ENCODE measurements at regions not wholly inside any gene's neighbourhood (a gene's known extent, or its start where the extent isn't known, plus 50 kb on each side); places are given as distances from the start of the nearest gene placed in this dataset.

- Mint-ChIP-seq H3K9me3 (peaks cover 10% of the 10 kb centered on the region), H3K27me3 (no peaks in the 10 kb centered on the region), H3K36me3 (peaks cover 5% of the 10 kb centered on the region), H3K4me1 (no peaks in the 10 kb centered on the region), H3K27ac (no peak overlapping the region), H3K4me3 (no peak overlapping the region)
- no peak for ATAC-seq
These were observed 146.5 kb upstream of the CCDC179 start for GRCh38 chr11:23006730-23007129.

DNA sequence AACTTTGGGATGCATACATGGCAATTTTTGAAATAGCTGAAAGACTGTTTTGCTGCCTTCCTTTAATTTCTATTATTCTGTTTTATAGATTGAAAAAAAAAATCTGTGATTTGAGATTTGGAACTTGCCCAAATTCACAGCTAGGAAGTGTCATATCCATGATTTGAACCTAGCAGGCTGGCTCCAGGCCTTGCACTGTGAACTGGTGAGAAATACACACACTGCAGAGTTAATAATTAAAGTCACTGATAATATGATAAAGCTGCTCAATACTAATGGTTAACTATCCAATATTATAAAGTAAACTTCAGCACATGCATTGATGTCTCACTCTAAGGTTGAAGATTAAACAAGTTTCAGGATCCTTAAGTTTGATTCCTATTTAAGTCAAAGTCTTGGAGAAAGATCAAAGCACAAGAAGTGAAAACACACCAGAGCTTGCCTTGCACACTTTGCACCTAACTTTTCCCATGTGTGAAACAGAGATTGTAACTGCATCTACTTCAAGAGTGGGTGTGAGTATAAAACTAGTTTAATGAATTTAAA, 150.6 kb upstream of the CCDC179 start:
- no peaks in the 10 kb centered on the region for H3K4me1 Mint-ChIP-seq

DNA sequence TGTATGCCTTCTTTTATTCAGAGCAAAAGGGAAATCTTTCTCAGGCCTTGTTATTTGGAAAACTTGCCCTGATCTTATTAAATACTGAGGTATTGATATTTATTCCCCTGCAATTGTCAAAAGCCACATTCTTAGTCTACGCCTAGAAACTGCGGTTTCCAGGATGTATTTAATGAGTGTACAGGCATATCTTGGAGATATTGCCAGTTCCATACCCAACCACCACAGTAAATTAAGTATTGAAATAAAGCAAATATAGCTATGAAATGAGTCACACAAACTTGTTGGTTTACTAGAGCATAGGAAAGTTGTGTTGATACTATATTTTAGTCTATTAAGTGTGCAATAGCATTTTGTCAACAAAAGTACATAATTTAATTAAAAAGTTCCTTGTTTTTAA, 152.7 kb upstream of the CCDC179 start:
- H3K27ac Mint-ChIP-seq: no peak overlapping the region
- no peaks in the 10 kb centered on the region for H3K27me3 Mint-ChIP-seq
- H3K4me1 Mint-ChIP-seq: no peaks in the 10 kb centered on the region
- peaks cover 3% of the 10 kb centered on the region for H3K9me3 Mint-ChIP-seq
- no peak overlapping the region for H3K4me3 Mint-ChIP-seq
- no peaks in the 10 kb centered on the region for H3K36me3 Mint-ChIP-seq
- no peak for ATAC-seq

More for the DNA sequence above, 150.6 kb upstream of the CCDC179 start:
- H3K27ac Mint-ChIP-seq: no peak overlapping the region
- H3K36me3 Mint-ChIP-seq: no peaks in the 10 kb centered on the region
- H3K27me3 Mint-ChIP-seq: no peaks in the 10 kb centered on the region
- no peak overlapping the region for H3K4me3 Mint-ChIP-seq
- peaks cover 3% of the 10 kb centered on the region for H3K9me3 Mint-ChIP-seq
- ATAC-seq: no peak

GRCh38 chr11:23013509-23013908, 153.2 kb upstream of the CCDC179 start:
- H3K4me3 Mint-ChIP-seq: no peak overlapping the region
- no peak for ATAC-seq
- H3K27me3 Mint-ChIP-seq: no peaks in the 10 kb centered on the region
- H3K36me3 Mint-ChIP-seq: no peaks in the 10 kb centered on the region
- no peaks in the 10 kb centered on the region for H3K4me1 Mint-ChIP-seq
- no peak overlapping the region for H3K27ac Mint-ChIP-seq
- peaks cover under 1% of the 10 kb centered on the region for H3K9me3 Mint-ChIP-seq

- H3K4me3 Mint-ChIP-seq: no peak overlapping the region
- H3K27me3 Mint-ChIP-seq: no peaks in the 10 kb centered on the region
- ATAC-seq: no peak
- H3K4me1 Mint-ChIP-seq: no peaks in the 10 kb centered on the region
- H3K27ac Mint-ChIP-seq: no peak overlapping the region
- no peaks in the 10 kb centered on the region for H3K36me3 Mint-ChIP-seq
- H3K9me3 Mint-ChIP-seq: no peaks in the 10 kb centered on the region
These were observed 161.1 kb upstream of the CCDC179 start for GRCh38 chr11:23021287-23021863.

DNA sequence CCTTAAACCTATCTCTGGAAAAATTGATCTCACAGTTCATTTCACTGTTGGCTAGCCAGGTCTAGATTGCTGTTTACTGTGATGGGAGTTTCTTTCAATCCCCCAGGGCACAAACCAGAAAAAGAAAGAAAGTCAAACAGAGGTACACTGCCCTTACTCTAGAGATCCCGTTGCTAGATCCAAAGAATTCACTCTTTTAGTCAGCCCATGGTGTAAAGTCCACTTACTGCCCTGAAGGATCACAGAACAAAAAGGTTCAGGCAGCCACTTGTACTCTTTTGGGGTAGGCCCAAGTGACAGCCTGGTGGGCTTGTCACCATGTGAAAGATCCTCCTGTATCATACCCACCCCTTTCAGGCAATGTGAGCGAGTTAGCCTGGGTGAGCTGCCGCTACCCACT, 162.6 kb upstream of the CCDC179 start:
- Mint-ChIP-seq H3K9me3 (no peaks in the 10 kb centered on the region), H3K36me3 (no peaks in the 10 kb centered on the region), H3K4me3 (no peak overlapping the region), H3K4me1 (no peaks in the 10 kb centered on the region), H3K27ac (no peak overlapping the region), H3K27me3 (no peaks in the 10 kb centered on the region)
- ATAC-seq: no peak

GRCh38 chr11:23023319-23023718, 163.0 kb upstream of the CCDC179 start:
- no peaks in the 10 kb centered on the region for H3K4me1 Mint-ChIP-seq
- H3K9me3 Mint-ChIP-seq: no peaks in the 10 kb centered on the region
- ATAC-seq: no peak
- H3K27me3 Mint-ChIP-seq: no peaks in the 10 kb centered on the region
- no peaks in the 10 kb centered on the region for H3K36me3 Mint-ChIP-seq
- H3K4me3 Mint-ChIP-seq: no peak overlapping the region
- H3K27ac Mint-ChIP-seq: no peak overlapping the region

GRCh38 chr11:23041001-23041503, 180.8 kb upstream of the CCDC179 start:
- Mint-ChIP-seq H3K4me3 (no peak overlapping the region), H3K27me3 (no peaks in the 10 kb centered on the region), H3K36me3 (no peaks in the 10 kb centered on the region), H3K27ac (no peak overlapping the region), H3K4me1 (no peaks in the 10 kb centered on the region), H3K9me3 (peaks cover 3% of the 10 kb centered on the region)
- ATAC-seq: no peak

DNA sequence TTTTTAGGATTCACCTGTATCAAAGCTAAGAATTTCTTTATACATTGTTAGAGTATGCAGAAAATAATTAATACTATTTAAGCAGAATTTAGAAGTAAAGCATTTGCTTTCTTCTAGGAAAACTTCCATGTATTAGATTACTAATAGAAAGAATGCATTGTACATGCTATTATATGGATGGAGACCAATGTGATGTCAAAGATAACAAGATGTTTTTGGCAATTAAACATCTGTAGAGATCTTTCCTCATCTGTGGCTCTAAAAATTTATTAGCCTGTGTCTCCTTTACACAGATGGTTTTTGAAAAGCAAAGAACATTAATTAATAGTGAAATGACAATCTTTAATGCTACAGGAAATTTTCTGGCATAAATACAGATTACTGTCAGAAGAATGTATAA, 198.4 kb upstream of the CCDC179 start:
- Mint-ChIP-seq H3K36me3 (no peaks in the 10 kb centered on the region), H3K27me3 (no peaks in the 10 kb centered on the region), H3K4me3 (no peak overlapping the region), H3K27ac (no peak overlapping the region), H3K4me1 (no peaks in the 10 kb centered on the region), H3K9me3 (peaks cover 3% of the 10 kb centered on the region)
- ATAC-seq: no peak

GRCh38 chr11:23063276-23063675, 203.0 kb upstream of the CCDC179 start:
- Mint-ChIP-seq H3K4me3 (no peak overlapping the region), H3K36me3 (no peaks in the 10 kb centered on the region), H3K27ac (no peak overlapping the region), H3K4me1 (no peaks in the 10 kb centered on the region), H3K27me3 (no peaks in the 10 kb centered on the region), H3K9me3 (peaks cover 6% of the 10 kb centered on the region)
- no peak for ATAC-seq

DNA sequence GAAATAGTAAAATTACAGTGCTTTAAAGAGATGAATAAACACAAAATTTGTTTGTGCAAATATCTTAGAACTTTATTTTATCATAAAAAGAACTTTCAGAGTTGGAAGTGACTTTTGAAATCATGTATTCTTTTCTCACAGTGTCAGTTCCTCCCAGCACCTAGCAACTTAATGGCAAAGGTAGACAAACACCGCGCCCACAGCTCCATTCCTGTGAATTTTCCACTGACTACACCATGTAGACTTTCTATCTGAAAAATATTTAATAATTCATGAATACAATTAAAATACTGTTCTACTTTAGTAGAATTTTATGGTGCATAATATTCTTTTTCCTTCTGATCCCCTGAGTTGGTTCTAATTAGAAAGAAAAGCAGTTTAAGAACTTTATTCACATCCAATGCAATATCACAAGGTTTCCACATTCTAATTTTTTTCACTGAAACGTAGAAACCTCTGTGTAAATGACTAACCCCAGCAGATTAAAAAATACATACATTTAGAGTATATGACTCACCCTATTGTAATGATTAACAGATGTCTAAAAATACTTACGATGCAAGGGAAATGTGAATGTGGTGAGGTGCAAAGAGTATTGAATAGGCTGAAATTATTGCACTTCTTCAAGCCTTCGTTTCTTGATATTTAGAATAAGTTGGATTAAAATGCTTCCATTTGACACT, 218.2 kb upstream of the CCDC179 start:
- ATAC-seq: no peak
- Mint-ChIP-seq H3K27me3 (no peaks in the 10 kb centered on the region), H3K4me3 (no peak overlapping the region), H3K36me3 (no peaks in the 10 kb centered on the region), H3K27ac (no peak overlapping the region), H3K9me3 (no peaks in the 10 kb centered on the region), H3K4me1 (no peaks in the 10 kb centered on the region)

DNA sequence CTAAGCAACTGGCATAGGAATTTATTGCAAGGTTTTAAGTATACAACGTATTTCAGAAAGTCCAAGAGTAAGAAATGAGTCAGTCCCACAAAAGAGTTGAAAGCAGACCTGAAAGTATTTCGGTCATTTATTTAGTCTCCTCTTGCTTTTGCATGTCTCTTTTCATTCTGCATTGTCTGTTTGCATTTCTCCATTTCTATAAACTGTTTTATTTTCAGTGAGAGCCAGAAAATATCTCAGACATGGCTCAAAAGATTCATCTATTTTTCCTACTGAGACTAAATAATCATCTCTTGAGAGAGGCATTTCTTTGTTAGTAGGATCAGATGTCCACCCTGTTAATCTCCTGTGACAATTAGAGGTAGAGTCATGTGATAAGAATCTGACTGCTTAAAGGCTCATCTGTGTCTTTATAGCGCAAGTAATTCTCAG, 219.1 kb upstream of the CCDC179 start:
- ATAC-seq: no peak
- H3K27ac Mint-ChIP-seq: no peak overlapping the region
- no peaks in the 10 kb centered on the region for H3K9me3 Mint-ChIP-seq
- H3K27me3 Mint-ChIP-seq: no peaks in the 10 kb centered on the region
- H3K4me1 Mint-ChIP-seq: no peaks in the 10 kb centered on the region
- no peaks in the 10 kb centered on the region for H3K36me3 Mint-ChIP-seq
- H3K4me3 Mint-ChIP-seq: no peak overlapping the region

- no peak for ATAC-seq
- H3K27me3 Mint-ChIP-seq: no peaks in the 10 kb centered on the region
- no peak overlapping the region for H3K4me3 Mint-ChIP-seq
- H3K9me3 Mint-ChIP-seq: no peaks in the 10 kb centered on the region
- H3K27ac Mint-ChIP-seq: no peak overlapping the region
- no peaks in the 10 kb centered on the region for H3K4me1 Mint-ChIP-seq
- no peaks in the 10 kb centered on the region for H3K36me3 Mint-ChIP-seq
These were observed 227.1 kb upstream of the CCDC179 start for GRCh38 chr11:23087407-23087806.

- H3K27me3 Mint-ChIP-seq: no peaks in the 10 kb centered on the region
- ATAC-seq: no peak
- H3K4me1 Mint-ChIP-seq: no peaks in the 10 kb centered on the region
- H3K36me3 Mint-ChIP-seq: no peaks in the 10 kb centered on the region
- H3K27ac Mint-ChIP-seq: no peak overlapping the region
- no peak overlapping the region for H3K4me3 Mint-ChIP-seq
- no peaks in the 10 kb centered on the region for H3K9me3 Mint-ChIP-seq
These were observed 230.4 kb upstream of the CCDC179 start for GRCh38 chr11:23090659-23091058.

GRCh38 chr11:23095650-23096189, 235.4 kb upstream of the CCDC179 start:
- Mint-ChIP-seq H3K36me3 (no peaks in the 10 kb centered on the region), H3K4me1 (no peaks in the 10 kb centered on the region), H3K27ac (no peak overlapping the region), H3K9me3 (peaks cover 4% of the 10 kb centered on the region), H3K27me3 (no peaks in the 10 kb centered on the region), H3K4me3 (no peak overlapping the region)
- ATAC-seq: no peak

- no peak overlapping the region for H3K27ac Mint-ChIP-seq
- H3K4me3 Mint-ChIP-seq: no peak overlapping the region
- ATAC-seq: no peak
- no peaks in the 10 kb centered on the region for H3K27me3 Mint-ChIP-seq
- no peaks in the 10 kb centered on the region for H3K4me1 Mint-ChIP-seq
- H3K9me3 Mint-ChIP-seq: peaks cover 4% of the 10 kb centered on the region
- no peaks in the 10 kb centered on the region for H3K36me3 Mint-ChIP-seq
These were observed 237.6 kb upstream of the CCDC179 start for GRCh38 chr11:23097891-23098290.
